ENCODE measurements at regions not wholly inside any gene's neighbourhood (a gene's known extent, or its start where the extent isn't known, plus 50 kb on each side); places are given as distances from the start of the nearest gene placed in this dataset.

DNA sequence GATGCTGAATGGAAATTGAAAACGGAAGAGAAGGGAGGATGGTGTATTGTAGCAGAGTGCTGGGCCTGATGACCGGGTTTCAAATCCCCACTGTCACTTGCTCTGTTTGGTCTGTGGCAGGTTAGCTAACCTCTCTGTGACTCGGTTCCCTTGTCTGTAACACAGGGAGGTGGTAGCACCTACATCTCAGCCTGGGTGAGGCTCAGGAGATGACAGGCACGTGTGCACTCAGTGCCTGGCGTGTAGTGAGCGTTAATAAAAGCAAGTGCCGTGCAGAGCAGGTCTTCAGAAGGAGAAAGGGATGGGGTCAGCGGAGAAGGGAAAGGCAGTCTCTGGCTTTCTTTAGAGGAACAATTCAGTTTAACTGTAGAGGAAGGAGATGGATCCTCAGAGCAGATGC lies 125.5 kb upstream of the SMIM21 start:
- TF ChIP-seq, protein P1, sequence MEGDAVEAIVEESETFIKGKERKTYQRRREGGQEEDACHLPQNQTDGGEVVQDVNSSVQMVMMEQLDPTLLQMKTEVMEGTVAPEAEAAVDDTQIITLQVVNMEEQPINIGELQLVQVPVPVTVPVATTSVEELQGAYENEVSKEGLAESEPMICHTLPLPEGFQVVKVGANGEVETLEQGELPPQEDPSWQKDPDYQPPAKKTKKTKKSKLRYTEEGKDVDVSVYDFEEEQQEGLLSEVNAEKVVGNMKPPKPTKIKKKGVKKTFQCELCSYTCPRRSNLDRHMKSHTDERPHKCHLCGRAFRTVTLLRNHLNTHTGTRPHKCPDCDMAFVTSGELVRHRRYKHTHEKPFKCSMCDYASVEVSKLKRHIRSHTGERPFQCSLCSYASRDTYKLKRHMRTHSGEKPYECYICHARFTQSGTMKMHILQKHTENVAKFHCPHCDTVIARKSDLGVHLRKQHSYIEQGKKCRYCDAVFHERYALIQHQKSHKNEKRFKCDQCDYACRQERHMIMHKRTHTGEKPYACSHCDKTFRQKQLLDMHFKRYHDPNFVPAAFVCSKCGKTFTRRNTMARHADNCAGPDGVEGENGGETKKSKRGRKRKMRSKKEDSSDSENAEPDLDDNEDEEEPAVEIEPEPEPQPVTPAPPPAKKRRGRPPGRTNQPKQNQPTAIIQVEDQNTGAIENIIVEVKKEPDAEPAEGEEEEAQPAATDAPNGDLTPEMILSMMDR (IDR thresholded peaks at IDR 0.05), result no peak
- no peak for TF ChIP-seq POLR2AphosphoS5 (IDR thresholded peaks at IDR 0.05)
- no peak for TF ChIP-seq POLR2A (IDR thresholded peaks at IDR 0.05; ENCODE audit: low read depth)
